ENCODE measurements at regions not wholly inside any gene's neighbourhood (a gene's known extent, or its start where the extent isn't known, plus 50 kb on each side); places are given as distances from the start of the nearest gene placed in this dataset.

DNA sequence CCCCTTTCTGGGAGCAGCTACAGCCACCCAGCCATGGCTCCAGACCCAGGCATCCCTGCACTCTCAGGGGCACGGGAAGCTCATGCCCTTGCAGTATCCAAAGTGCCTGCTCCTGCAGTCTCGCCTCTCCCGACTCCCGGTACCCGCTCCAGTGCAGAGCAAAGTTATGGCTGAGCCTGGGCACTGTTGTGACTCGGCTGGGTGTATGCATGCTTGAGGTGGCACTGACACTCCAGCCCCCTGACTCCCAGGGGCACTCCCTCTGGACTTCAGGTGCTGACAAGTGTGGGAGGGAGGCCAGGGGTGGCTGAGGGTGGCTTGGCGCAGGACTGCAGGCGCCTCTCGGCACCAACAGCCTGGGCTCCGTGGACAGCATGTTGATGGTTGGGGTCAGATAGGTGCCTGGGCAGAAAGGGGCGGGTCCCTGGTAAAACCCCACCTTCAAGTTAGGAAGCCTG is 580.1 kb upstream of the ADGRL2 start:
- Histone ChIP-seq H3K9ac (ENCODE audit: low read depth, low read length) (no peak overlapping the region), H3K4me3 (ENCODE audit: low read depth, low read length) (no peak overlapping the region), H3K36me3 (ENCODE audit: control insufficient read depth, insufficient read depth, low read length) (no peaks in the 10 kb centered on the region), H3K4me1 (ENCODE audit: control insufficient read depth, insufficient read depth, low read length) (no peaks in the 10 kb centered on the region), H3K27me3 (ENCODE audit: control insufficient read depth, insufficient read depth, low read length) (no peaks in the 10 kb centered on the region), H3K9me3 (ENCODE audit: control insufficient read depth, insufficient read depth, low read length) (no peaks in the 10 kb centered on the region)

DNA sequence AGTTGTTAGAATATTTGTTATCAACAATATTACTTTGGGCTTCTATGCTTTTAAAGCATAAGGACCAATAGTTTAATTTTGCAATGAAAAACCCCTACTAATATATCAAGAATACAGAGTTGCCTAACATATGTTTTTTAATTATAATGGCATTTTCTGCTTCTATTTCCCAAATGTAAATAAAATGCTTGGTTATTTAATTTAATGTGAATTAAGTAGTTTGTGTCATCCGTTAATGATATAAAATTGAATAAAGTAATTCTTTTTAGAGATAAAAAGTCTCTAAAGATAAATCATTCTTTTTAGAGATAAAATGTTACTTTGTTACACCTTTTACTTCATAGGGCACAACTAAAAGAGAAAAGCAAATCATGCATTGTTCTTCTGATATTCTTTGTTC is 583.7 kb upstream of the ADGRL2 start:
- Histone ChIP-seq H3K9ac (ENCODE audit: low read depth, low read length) (no peak overlapping the region), H3K9me3 (ENCODE audit: control insufficient read depth, insufficient read depth, low read length) (no peaks in the 10 kb centered on the region), H3K4me3 (ENCODE audit: low read depth, low read length) (no peak overlapping the region), H3K36me3 (ENCODE audit: control insufficient read depth, insufficient read depth, low read length) (no peaks in the 10 kb centered on the region), H3K4me1 (ENCODE audit: control insufficient read depth, insufficient read depth, low read length) (peaks cover 9% of the 10 kb centered on the region), H3K27me3 (ENCODE audit: control insufficient read depth, insufficient read depth, low read length) (no peaks in the 10 kb centered on the region)

DNA sequence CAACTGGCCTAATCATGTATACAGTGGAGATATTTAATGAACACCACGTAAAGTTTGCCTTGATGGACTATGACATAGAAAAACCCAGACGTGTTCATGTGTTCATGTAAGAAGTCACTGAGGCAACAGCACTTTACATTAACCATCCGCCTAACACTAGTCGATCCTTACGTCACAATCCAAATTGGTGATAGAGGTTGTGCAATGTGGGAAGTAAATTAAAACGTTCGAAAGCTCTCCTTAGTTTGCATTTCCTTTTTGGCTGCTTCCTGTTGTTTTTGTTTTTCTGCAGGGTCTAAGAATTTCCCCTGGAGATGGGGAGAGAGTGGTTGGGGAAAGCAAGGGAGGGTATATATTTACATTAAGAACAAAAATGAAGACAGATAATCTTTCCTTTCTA is 587.5 kb upstream of the ADGRL2 start:
- Histone ChIP-seq H3K27me3 (ENCODE audit: control insufficient read depth, insufficient read depth, low read length) (no peaks in the 10 kb centered on the region), H3K9me3 (ENCODE audit: control insufficient read depth, insufficient read depth, low read length) (no peaks in the 10 kb centered on the region), H3K4me3 (ENCODE audit: low read depth, low read length) (no peak overlapping the region), H3K4me1 (ENCODE audit: control insufficient read depth, insufficient read depth, low read length) (peaks cover 9% of the 10 kb centered on the region), H3K36me3 (ENCODE audit: control insufficient read depth, insufficient read depth, low read length) (no peaks in the 10 kb centered on the region), H3K9ac (ENCODE audit: low read depth, low read length) (no peak overlapping the region)

- Histone ChIP-seq H3K9ac (ENCODE audit: low read depth, low read length) (no peak overlapping the region), H3K4me3 (ENCODE audit: low read depth, low read length) (no peak overlapping the region)
Observed at GRCh38 chr1:81209461-81209860, 591.3 kb upstream of the ADGRL2 start.

DNA sequence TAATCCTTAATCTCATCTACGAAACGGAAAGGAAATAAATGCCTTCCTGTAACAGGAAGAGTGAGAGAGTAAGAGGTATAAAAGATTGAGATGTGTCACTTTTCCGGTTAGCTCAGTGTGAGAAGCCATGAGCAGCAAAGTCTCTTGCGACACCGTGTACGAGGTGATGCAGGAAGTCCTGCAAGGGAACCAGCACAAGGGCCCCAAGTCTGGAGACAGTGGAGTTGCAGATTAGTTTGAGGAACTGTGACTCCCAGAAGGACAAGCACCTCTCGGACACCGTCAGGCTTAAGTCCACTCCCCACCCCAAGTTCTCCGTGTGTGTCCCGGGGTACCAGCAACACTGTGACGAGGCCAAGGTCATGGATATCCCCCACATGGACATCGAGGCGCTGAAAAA is 592.3 kb upstream of the ADGRL2 start:
- Histone ChIP-seq H3K27me3 (ENCODE audit: control insufficient read depth, insufficient read depth, low read length) (no peaks in the 10 kb centered on the region), H3K9ac (ENCODE audit: low read depth, low read length) (no peak overlapping the region), H3K9me3 (ENCODE audit: control insufficient read depth, insufficient read depth, low read length) (no peaks in the 10 kb centered on the region), H3K4me1 (ENCODE audit: control insufficient read depth, insufficient read depth, low read length) (peaks cover 4% of the 10 kb centered on the region), H3K4me3 (ENCODE audit: low read depth, low read length) (no peak overlapping the region), H3K36me3 (ENCODE audit: control insufficient read depth, insufficient read depth, low read length) (no peaks in the 10 kb centered on the region)

More at GRCh38 chr1:81209461-81209860, 591.3 kb upstream of the ADGRL2 start:
- Histone ChIP-seq H3K4me1 (ENCODE audit: control insufficient read depth, insufficient read depth, low read length) (peaks cover 9% of the 10 kb centered on the region), H3K36me3 (ENCODE audit: control insufficient read depth, insufficient read depth, low read length) (no peaks in the 10 kb centered on the region), H3K27me3 (ENCODE audit: control insufficient read depth, insufficient read depth, low read length) (no peaks in the 10 kb centered on the region), H3K9me3 (ENCODE audit: control insufficient read depth, insufficient read depth, low read length) (no peaks in the 10 kb centered on the region)

DNA sequence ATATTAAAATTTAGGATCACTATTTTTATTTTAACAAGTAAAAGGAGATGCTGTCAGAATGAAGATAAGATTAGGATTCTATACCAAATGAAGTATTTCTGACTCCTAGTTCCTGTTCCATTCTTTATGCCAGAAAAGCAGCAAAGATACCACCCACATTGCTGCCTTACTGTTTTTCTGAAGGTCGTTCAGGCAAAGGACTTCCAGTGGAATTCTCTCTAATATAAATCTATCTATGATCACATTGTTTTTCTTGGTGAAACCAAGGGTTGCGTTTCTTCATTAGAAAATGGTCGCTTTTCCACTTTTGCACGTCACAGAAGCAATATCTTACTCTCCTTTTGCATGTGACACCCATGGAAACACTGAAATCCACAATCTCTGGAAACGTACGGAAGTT is 594.8 kb upstream of the ADGRL2 start:
- Histone ChIP-seq H3K27me3 (ENCODE audit: control insufficient read depth, insufficient read depth, low read length) (no peaks in the 10 kb centered on the region), H3K9ac (ENCODE audit: low read depth, low read length) (no peak overlapping the region), H3K4me3 (ENCODE audit: low read depth, low read length) (no peak overlapping the region), H3K36me3 (ENCODE audit: control insufficient read depth, insufficient read depth, low read length) (no peaks in the 10 kb centered on the region), H3K4me1 (ENCODE audit: control insufficient read depth, insufficient read depth, low read length) (no peaks in the 10 kb centered on the region), H3K9me3 (ENCODE audit: control insufficient read depth, insufficient read depth, low read length) (no peaks in the 10 kb centered on the region)

GRCh38 chr1:81201779-81202178 is 599.0 kb upstream of the ADGRL2 start:
- H3K27me3 ChIP-seq (ENCODE audit: control insufficient read depth, insufficient read depth, low read length), result no peaks in the 10 kb centered on the region
- H3K9me3 ChIP-seq (ENCODE audit: control insufficient read depth, insufficient read depth, low read length), result no peaks in the 10 kb centered on the region
- H3K36me3 ChIP-seq (ENCODE audit: control insufficient read depth, insufficient read depth, low read length), result no peaks in the 10 kb centered on the region
- no peak overlapping the region for H3K9ac ChIP-seq (ENCODE audit: low read depth, low read length)
- H3K4me1 ChIP-seq (ENCODE audit: control insufficient read depth, insufficient read depth, low read length), result no peaks in the 10 kb centered on the region
- H3K4me3 ChIP-seq (ENCODE audit: low read depth, low read length), result no peak overlapping the region

GRCh38 chr1:81197591-81197990 is 603.1 kb upstream of the ADGRL2 start:
- Histone ChIP-seq H3K27me3 (ENCODE audit: control insufficient read depth, insufficient read depth, low read length) (no peaks in the 10 kb centered on the region), H3K9me3 (ENCODE audit: control insufficient read depth, insufficient read depth, low read length) (no peaks in the 10 kb centered on the region), H3K4me1 (ENCODE audit: control insufficient read depth, insufficient read depth, low read length) (no peaks in the 10 kb centered on the region), H3K36me3 (ENCODE audit: control insufficient read depth, insufficient read depth, low read length) (no peaks in the 10 kb centered on the region), H3K9ac (ENCODE audit: low read depth, low read length) (no peak overlapping the region), H3K4me3 (ENCODE audit: low read depth, low read length) (no peak overlapping the region)

GRCh38 chr1:81192647-81193642 is 607.8 kb upstream of the ADGRL2 start:
- Histone ChIP-seq H3K36me3 (ENCODE audit: control insufficient read depth, insufficient read depth, low read length) (no peaks in the 10 kb centered on the region), H3K27me3 (ENCODE audit: control insufficient read depth, insufficient read depth, low read length) (no peaks in the 10 kb centered on the region), H3K9ac (ENCODE audit: low read depth, low read length) (no peak overlapping the region), H3K4me1 (ENCODE audit: control insufficient read depth, insufficient read depth, low read length) (no peaks in the 10 kb centered on the region), H3K4me3 (ENCODE audit: low read depth, low read length) (no peak overlapping the region), H3K9me3 (ENCODE audit: control insufficient read depth, insufficient read depth, low read length) (no peaks in the 10 kb centered on the region)

- H3K9me3 ChIP-seq (ENCODE audit: control insufficient read depth, insufficient read depth, low read length), result no peaks in the 10 kb centered on the region
- H3K4me3 ChIP-seq (ENCODE audit: low read depth, low read length), result no peak overlapping the region
- H3K9ac ChIP-seq (ENCODE audit: low read depth, low read length), result no peak overlapping the region
- no peaks in the 10 kb centered on the region for H3K27me3 ChIP-seq (ENCODE audit: control insufficient read depth, insufficient read depth, low read length)
- no peaks in the 10 kb centered on the region for H3K36me3 ChIP-seq (ENCODE audit: control insufficient read depth, insufficient read depth, low read length)
- H3K4me1 ChIP-seq (ENCODE audit: control insufficient read depth, insufficient read depth, low read length), result no peaks in the 10 kb centered on the region
Observed at GRCh38 chr1:81190003-81190402, 610.7 kb upstream of the ADGRL2 start.

DNA sequence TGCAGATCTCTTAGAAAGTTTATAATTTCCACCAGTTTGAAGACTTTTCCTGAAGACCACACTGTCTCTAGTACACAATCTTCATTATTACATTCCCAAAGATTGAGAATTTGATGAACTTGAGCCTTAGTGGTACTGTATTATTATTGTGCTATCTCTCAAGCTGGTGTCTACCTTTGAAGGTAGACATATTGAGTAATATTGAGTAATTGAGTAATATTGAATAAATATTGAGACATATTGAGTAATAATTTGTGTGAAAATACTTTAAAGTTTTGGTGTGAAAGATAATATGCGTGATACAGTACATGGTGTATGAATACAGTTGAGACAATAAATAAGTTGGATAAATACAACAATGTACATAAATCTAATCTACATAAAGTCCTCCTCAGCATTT is 613.1 kb upstream of the ADGRL2 start:
- no peaks in the 10 kb centered on the region for H3K36me3 ChIP-seq (ENCODE audit: control insufficient read depth, insufficient read depth, low read length)
- no peaks in the 10 kb centered on the region for H3K4me1 ChIP-seq (ENCODE audit: control insufficient read depth, insufficient read depth, low read length)
- H3K9me3 ChIP-seq (ENCODE audit: control insufficient read depth, insufficient read depth, low read length), result no peaks in the 10 kb centered on the region
- H3K27me3 ChIP-seq (ENCODE audit: control insufficient read depth, insufficient read depth, low read length), result no peaks in the 10 kb centered on the region
- no peak overlapping the region for H3K4me3 ChIP-seq (ENCODE audit: low read depth, low read length)
- no peak overlapping the region for H3K9ac ChIP-seq (ENCODE audit: low read depth, low read length)

DNA sequence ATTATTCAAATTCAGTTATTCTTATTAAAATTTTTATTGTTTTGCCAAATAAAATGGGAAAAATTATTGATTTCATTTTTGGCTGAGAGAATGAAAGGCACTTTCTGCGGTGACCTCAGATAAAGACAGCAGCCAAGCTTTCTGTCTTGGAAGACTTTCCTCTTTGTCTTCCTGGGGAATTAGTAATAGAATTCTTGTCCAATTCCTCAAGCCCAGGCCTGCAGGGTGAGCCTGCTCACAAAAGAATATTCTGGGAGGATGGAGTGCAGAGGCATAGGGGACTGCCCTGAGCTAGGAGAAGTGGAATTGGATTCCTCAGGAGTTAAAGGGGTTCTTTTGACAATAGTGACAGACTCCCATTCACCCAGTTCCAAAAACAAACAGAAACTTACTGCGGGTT is 614.5 kb upstream of the ADGRL2 start:
- no peak overlapping the region for H3K9ac ChIP-seq (ENCODE audit: low read depth, low read length)
- H3K36me3 ChIP-seq (ENCODE audit: control insufficient read depth, insufficient read depth, low read length), result no peaks in the 10 kb centered on the region
- H3K4me3 ChIP-seq (ENCODE audit: low read depth, low read length), result no peak overlapping the region
- H3K27me3 ChIP-seq (ENCODE audit: control insufficient read depth, insufficient read depth, low read length), result no peaks in the 10 kb centered on the region
- no peaks in the 10 kb centered on the region for H3K9me3 ChIP-seq (ENCODE audit: control insufficient read depth, insufficient read depth, low read length)
- no peaks in the 10 kb centered on the region for H3K4me1 ChIP-seq (ENCODE audit: control insufficient read depth, insufficient read depth, low read length)

Data from iPS-15b (cell line).